GM06990 (cell line): ENCODE measurements at regions not wholly inside any gene's neighbourhood (a gene's known extent, or its start where the extent isn't known, plus 50 kb on each side); places are given as distances from the start of the nearest gene placed in this dataset.
"Not testable (repeated sequence)": the region's sequence is repeated elsewhere in the genome, so short reads cannot be mapped to it uniquely, and the experiment has no call there.

Experiments
- DNase-seq: peaks from one replicate; pipeline ENCODE4 v3.0.0-alpha.2; 2011; ENCODE audit not compliant: insufficient read length; ENCODE audit errors: extremely low read depth
- H3K27me3 ChIP-seq: replicated peaks from 2 replicates; pipeline ENCODE4 v1.6.0; 2011; ENCODE audit warnings: low read length; ENCODE audit not compliant: control insufficient read depth, insufficient read depth
- H3K36me3 ChIP-seq: 2 replicates; pipeline ENCODE4 v1.5.1; 2011; ENCODE audit warnings: low read length; ENCODE audit not compliant: control insufficient read depth, insufficient read depth
- H3K4me3 ChIP-seq: replicated peaks from 2 replicates; pipeline ENCODE4 v1.5.1; 2011; ENCODE audit warnings: low read depth, mild to moderate bottlenecking, control low read depth, low read length
- CTCF ChIP-seq: IDR thresholded peaks from 2 replicates; pipeline ENCODE4 v1.5.1; 2011; ENCODE audit warnings: low read length, control low read depth, mild to moderate bottlenecking, inconsistent platforms; ENCODE audit not compliant: insufficient read depth, poor library complexity, severe bottlenecking

DNA sequence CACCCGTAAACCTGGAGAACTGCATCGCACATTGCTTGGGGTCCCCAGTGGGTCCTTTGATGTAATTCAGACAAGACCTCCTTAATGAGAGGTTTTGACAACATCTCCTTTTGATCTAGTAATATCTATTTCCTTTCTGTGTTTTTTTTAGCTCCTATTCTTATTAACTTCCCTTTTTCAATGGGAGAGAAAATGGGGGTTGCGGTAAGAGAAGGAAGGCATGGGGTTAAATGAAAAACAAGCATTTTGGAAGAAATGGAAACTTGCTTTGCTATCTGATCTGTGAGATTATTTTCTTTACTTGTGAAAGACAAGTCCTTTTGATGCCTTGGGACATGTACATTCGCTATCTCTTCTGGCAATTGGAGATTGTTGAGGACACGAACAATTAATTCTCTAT lies 418.6 kb upstream of the MAN1A1 start:
- Histone ChIP-seq H3K4me3 (no peak overlapping the region), H3K27me3 (no peaks in the 10 kb centered on the region), H3K36me3 (no peaks in the 10 kb centered on the region)
- no peak for TF ChIP-seq CTCF
- no peak for DNase-seq

- no peak for DNase-seq
- H3K36me3 ChIP-seq: no peaks in the 10 kb centered on the region
- no peaks in the 10 kb centered on the region for H3K27me3 ChIP-seq
- no peak for TF ChIP-seq CTCF
- H3K4me3 ChIP-seq: no peak overlapping the region
These were observed 415.5 kb upstream of the MAN1A1 start for GRCh38 chr6:119764927-119765681.

DNA sequence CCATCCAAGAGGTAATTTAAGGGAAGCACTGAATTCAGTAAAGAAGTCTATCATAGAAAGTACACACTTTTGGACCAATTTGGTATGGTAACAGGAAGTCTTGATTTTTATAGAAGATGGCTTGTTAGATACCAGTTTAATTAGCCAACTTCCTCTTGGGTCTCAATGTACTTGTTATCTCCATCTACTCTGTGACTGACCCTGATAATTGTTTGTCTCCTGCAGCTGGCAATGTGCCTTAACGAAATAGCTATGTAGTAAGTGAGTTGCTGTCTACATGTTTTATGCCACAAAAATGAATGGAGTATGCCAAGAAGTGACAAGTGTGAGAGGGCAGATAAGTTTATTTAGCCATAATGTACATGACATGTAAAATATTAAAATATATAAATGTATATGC lies 410.5 kb upstream of the MAN1A1 start:
- Histone ChIP-seq H3K36me3 (no peaks in the 10 kb centered on the region), H3K27me3 (no peaks in the 10 kb centered on the region), H3K4me3 (no peak overlapping the region)
- no peak for TF ChIP-seq CTCF
- DNase-seq: no peak

- H3K27me3 ChIP-seq: no peaks in the 10 kb centered on the region
- H3K36me3 ChIP-seq: no peaks in the 10 kb centered on the region
- H3K4me3 ChIP-seq: no peak overlapping the region
- no peak for DNase-seq
- no peak for TF ChIP-seq CTCF
These were observed 408.8 kb upstream of the MAN1A1 start for GRCh38 chr6:119758385-119758784.

DNA sequence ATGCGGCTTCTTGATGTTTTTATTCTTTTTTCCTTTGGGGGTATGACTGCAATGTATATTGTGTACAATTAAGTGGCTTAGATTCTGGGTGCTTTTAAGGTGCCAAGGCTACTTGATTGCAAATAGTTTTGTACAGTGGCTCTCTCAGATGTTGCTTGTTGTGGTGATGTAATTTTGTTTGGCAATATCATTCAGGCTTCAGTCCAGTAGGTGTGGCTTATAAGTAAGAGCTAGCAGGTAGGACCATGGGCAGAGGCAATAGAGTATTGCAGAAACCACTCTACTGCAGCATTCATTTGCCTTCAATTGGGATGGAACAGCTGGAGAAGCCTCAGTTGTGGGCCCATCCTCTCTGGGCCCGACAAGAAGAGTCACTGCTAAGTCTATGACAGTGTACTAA lies 407.9 kb upstream of the MAN1A1 start:
- no peak for DNase-seq
- Histone ChIP-seq H3K4me3 (no peak overlapping the region), H3K27me3 (no peaks in the 10 kb centered on the region), H3K36me3 (no peaks in the 10 kb centered on the region)
- no peak for TF ChIP-seq CTCF

- H3K36me3 ChIP-seq: no peaks in the 10 kb centered on the region
- no peak for TF ChIP-seq CTCF
- DNase-seq: no peak
- H3K27me3 ChIP-seq: no peaks in the 10 kb centered on the region
- H3K4me3 ChIP-seq: no peak overlapping the region
These were observed 399.8 kb upstream of the MAN1A1 start for GRCh38 chr6:119749335-119749734.

DNA sequence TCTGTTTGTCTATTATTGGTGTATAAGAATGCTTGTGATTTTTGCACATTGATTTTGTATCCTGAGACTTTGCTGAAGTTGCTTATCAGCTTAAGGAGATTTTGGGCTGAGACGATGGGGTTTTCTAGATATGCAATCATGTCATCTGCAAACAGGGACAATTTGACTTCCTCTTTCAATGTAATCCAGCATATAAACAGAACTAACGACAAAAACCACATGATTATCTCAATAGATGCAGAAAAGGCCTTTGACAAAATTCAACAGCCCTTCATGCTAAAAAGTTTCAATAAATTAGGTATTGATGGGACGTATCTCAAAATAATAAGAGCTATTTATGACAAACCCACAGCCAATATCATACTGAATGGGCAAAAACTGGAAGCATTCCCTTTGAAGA lies 399.0 kb upstream of the MAN1A1 start:
- H3K4me3 ChIP-seq, H3K36me3 ChIP-seq, H3K27me3 ChIP-seq, DNase-seq: not testable (repeated sequence)
